Activated CD4-positive, alpha-beta T cell treated with anti-CD3 and anti-CD28 coated beads, Interleukin-10, Interleukin-2, amounts not matched to agents 100 ng/mL and 50 ng/mL, durations not matched to agents 16 hours and 8 hours (primary cell): ENCODE measurements at regions not wholly inside any gene's neighbourhood (a gene's known extent, or its start where the extent isn't known, plus 50 kb on each side); places are given as distances from the start of the nearest gene placed in this dataset.

Experiments
- DNase-seq: peaks from one replicate; pipeline ENCODE4 v3.0.0-alpha.2; 2020

- DNase-seq, result no peak
These were observed 745.8 kb downstream of the MRPL39 start for GRCh38 chr21:24861471-24861870.

- DNase-seq, result no peak
These were observed 751.0 kb downstream of the MRPL39 start for GRCh38 chr21:24856326-24856725.

- no peak for DNase-seq
These were observed 754.6 kb downstream of the MRPL39 start for GRCh38 chr21:24852610-24853195.

GRCh38 chr21:24850121-24850520 lies 757.2 kb downstream of the MRPL39 start:
- no peak for DNase-seq

- no peak for DNase-seq
These were observed 762.6 kb downstream of the MRPL39 start for GRCh38 chr21:24844671-24845070.

GRCh38 chr21:24840287-24840686 lies 767.0 kb downstream of the MRPL39 start:
- no peak for DNase-seq

GRCh38 chr21:24832961-24833360 lies 774.3 kb downstream of the MRPL39 start:
- no peak for DNase-seq

GRCh38 chr21:24829397-24829796 lies 777.9 kb downstream of the MRPL39 start:
- no peak for DNase-seq

- DNase-seq, result no peak
These were observed 780.5 kb downstream of the MRPL39 start for GRCh38 chr21:24826822-24827221.

GRCh38 chr21:24825348-24825747 lies 781.9 kb downstream of the MRPL39 start:
- no peak for DNase-seq

GRCh38 chr21:24824209-24824608 lies 783.1 kb downstream of the MRPL39 start:
- no peak for DNase-seq

- DNase-seq, result no peak
These were observed 784.0 kb downstream of the MRPL39 start for GRCh38 chr21:24823247-24823646.

GRCh38 chr21:24785033-24785432 lies 822.2 kb downstream of the MRPL39 start:
- no peak for DNase-seq

- DNase-seq, result no peak
These were observed 826.1 kb downstream of the MRPL39 start for GRCh38 chr21:24781146-24781545.

GRCh38 chr21:24759348-24760075 lies 847.8 kb downstream of the MRPL39 start:
- DNase-seq, result no peak

- no peak for DNase-seq
These were observed 869.2 kb downstream of the MRPL39 start for GRCh38 chr21:24738063-24738462.

- DNase-seq, result no peak
These were observed 869.9 kb downstream of the MRPL39 start for GRCh38 chr21:24737296-24737850.

- no peak for DNase-seq
These were observed 876.6 kb downstream of the MRPL39 start for GRCh38 chr21:24730661-24731060.

GRCh38 chr21:24729568-24729967 lies 877.7 kb downstream of the MRPL39 start:
- no peak for DNase-seq

GRCh38 chr21:24727803-24728440 lies 879.4 kb downstream of the MRPL39 start:
- DNase-seq, result no peak

- no peak for DNase-seq
These were observed 890.9 kb downstream of the MRPL39 start for GRCh38 chr21:24716281-24716918.

- no peak for DNase-seq
These were observed 892.6 kb downstream of the MRPL39 start for GRCh38 chr21:24714646-24715200.

- DNase-seq, result no peak
These were observed 902.1 kb downstream of the MRPL39 start for GRCh38 chr21:24705201-24705600.
